Suppressor macrophage (primary cell): ENCODE measurements at regions not wholly inside any gene's neighbourhood (a gene's known extent, or its start where the extent isn't known, plus 50 kb on each side); places are given as distances from the start of the nearest gene placed in this dataset.
"Not testable (repeated sequence)": the region's sequence is repeated elsewhere in the genome, so short reads cannot be mapped to it uniquely, and the experiment has no call there.

Experiments used
- DNase-seq, 4 experiments: peaks; one replicate each; pipeline ENCODE4 v3.0.0-alpha.2; 2020 to 2022

DNA sequence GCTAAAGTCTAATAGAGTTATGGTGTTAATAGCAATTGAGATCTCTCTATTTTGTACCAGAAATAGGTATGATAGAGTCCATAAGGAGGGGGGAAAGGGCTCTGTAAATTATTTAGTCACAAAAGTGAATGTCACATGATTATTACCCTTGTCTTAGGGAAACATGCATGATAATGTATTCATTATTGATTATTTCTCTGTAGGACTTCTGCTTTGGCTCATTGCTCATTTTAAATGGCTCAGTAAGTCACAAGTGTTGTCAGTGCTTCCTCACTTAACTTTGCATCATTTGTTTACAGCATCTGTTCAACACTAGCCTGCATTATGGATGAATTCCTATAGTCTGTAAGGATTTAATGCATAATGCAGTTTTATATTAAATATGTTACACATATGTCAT, 788.8 kb upstream of the EDIL3 start:
- DNase-seq, result no peak

DNA sequence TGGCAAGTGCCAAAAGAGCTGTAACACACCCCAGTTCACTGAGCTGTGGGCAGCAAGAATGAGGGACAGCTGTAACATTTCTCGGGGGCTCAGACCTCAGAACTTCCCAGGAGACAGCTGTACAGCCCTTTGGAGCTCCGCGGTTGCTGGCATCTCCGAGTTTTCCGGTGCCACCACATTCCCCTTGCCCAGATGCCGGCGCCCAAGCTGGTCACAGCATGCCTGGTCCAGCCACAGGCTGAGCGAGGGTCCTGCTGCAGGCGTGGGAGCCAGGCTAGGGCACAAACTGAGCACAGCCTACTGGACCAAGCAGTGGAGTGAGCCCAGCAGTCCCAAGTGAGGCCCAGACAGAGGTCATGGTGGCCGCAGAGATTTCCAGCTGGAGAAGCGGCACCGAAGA, 797.7 kb upstream of the EDIL3 start:
- no peak for DNase-seq

DNA sequence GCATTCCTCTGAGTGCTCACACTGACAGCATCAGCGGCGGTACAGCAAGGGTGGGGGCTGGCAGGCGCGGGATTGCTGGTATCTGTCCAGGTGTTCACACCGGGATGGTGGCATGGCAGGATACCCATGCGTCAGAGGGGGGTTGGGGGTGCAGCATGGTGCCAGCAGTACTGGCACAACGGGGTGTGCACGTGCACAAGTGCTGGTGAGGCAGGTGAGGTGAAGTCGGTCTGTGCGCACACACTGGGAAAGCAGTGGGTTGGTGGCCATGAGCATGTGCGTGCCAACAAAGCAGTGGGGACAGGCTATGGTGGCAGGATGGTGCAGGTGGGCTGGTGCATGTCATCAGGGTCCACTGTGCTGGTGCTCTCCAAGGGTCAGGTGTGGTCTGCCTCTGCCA, 819.6 kb upstream of the EDIL3 start:
- no peak for DNase-seq

DNA sequence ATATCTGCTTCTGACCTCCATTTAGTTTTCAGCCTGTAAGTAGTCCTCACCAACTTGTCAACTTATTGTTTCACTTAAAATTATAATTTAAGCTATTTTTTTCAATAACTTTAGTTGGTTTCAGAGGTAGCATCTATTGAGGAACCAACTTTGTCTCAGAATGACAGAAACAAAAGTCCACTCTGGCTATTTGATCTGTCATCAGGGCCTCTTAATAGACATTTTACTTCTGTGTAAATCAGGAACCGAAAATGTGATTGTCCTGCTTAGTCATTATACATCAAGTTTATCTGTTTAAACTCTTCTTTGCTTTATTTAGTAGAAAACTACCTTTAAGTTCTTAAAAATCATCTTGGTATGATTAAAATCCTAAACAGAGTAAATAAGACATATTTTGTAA, 820.8 kb upstream of the EDIL3 start:
- no peak for DNase-seq

DNA sequence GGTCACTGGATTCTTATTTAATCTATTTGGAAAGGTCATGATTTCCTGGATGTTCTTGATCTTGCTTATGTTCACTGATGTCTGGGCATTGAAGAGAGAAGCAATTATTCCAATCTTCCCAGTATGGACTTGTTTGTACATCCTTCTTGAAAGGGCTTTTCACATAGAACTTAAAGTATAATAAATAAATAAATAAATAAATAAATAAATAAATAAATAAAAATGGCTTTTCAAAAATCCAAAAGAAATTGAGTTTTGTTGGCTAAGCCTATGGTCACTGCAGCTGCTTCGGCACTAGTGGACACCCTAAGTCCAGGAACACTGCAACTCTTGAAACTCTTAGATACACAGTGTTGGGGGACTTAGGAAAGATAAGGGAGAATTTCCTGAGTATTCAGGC, 840.7 kb upstream of the EDIL3 start:
- DNase-seq, result no peak

DNA sequence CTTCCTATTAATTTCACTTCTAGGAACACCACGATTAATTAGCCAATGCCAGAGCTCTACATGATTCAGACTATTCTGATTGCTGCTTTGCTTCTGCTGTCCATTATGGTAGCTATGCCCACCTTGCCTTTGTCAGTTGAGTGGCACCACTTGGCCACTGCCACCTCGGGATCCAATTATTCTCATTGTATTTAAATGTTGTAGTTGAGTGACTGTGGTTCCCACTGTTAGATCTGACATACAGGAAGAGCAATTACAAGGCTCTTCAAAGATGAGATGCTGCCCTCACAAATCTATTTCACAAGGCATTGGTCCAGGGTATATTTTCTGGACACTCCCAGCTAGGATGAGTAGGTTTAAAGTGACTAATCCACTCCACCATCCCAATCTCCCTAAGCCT, 864.5 kb upstream of the EDIL3 start:
- no peak for DNase-seq

DNA sequence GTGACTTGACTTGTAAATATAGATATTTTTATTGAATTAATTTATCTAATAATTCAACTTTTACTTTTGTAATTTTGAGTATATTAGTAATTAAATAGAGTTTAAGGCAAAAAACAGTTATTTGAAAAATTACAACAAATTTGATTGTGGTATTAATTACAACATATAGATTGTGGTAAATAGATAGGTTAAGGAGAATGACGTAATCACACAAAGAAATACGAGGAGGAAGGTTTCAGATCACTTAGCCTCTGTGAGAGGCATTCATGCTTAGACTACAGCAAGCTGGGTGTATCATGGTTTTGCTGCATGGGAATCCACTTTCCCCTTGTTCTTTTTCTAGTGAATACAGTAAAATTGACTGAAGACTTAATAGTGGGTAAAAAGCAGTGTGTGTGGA, 878.4 kb upstream of the EDIL3 start:
- no peak for DNase-seq

DNA sequence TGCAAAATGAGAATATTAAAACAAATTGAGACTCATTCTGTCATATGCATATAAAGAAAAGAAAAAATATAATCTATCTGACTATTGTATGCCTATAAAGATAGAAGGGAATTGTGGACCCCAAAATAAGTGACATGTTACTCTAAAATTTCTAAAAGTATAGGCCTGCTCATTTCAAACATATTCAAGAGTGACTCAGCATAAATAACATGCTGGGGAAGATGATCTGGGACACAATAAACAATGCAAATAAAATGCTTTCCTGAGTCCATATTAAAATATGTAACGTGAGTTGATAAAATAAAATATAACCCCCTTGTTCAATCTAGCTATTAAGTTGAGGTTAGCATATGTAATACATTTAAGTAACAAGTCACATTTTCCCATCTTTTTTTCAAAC, 882.0 kb upstream of the EDIL3 start:
- DNase-seq, result no peak

DNA sequence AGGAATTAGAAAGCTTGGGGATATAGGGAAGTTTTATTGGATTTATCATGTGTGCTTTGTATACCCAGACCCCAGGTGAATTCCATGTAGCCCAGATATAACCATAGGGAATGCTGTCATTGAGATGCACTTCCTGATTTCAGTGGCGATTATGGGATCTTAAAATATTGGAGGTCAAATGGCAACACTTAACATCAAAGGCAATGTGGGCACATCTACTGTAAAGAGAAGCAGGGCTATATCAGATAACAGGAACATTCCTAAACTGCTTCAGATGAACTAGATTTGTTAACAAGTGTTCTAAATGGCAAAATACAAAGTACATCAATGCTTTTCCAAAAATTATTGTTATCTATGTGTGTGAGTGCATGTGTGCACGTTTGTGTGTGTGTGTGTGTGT, 883.5 kb upstream of the EDIL3 start:
- no peak for DNase-seq

DNA sequence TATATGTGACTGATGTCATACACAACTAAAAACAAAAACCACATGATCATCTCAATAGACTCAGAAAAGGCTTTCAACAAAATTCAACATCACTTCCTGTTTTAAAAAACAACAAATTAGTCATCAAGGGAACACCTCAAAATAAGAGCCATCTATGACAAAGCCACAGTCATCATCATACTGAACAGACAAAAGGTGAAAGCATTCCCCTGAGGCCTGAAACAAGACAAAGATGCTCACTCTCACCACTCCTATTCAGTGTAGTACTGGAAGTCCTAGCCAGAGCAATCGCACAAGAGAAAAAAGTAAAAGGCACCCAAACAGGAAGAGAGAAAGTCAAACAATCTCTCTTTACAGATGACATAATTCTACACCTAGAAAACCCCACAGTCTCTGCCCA, 893.5 kb upstream of the EDIL3 start:
- DNase-seq, result no peak

DNA sequence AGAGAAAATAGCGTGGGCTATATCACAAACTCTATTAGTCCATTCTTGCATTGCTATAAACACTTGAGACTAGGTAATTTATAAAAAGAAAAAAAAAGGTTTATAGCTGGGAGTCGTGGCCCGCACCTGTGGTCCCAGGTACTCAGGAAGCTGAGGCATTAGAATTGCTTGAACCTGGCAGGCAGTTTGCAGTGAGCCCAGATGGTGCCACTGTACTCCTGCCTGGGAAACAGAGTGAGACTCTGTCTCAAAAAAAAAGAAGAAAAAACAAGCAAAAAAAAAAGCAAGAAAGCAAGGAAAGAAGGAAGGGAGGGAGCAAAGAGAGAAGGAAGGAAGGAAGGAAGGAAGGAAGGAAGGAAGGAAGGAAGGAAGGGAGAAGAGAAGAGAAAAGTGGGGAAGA, 904.2 kb upstream of the EDIL3 start:
- DNase-seq, result no peak

DNA sequence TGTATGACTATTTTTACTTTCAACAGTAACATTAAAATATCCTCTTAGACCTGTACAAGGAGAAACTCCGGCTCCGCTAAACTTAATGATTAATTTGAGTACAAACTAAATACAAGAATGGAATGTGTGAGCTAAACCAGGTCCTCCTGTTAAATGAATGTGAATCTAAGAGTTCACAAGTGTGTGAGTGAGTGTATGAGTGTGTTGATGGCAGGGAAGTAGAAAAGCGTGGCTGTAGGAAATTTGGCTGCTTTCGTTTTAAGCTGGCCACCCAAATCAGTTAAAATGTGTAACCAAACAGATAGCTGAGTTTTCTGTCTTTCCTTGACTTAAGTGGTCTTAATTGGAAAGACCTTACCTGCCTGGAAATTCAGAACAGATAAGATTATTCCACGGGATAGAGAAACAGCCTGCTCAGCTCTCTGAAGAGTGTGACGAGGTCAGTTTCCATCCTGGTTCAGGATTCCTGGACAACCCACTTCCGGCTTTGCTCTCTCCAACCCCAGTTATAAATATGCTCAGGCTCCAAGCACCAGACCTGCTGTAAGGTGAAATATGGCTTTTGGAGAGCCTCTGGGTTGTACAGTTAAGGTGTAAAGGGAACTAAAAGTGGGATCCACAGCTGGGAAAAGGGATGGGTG, 908.6 kb upstream of the EDIL3 start:
- no peak for DNase-seq

DNA sequence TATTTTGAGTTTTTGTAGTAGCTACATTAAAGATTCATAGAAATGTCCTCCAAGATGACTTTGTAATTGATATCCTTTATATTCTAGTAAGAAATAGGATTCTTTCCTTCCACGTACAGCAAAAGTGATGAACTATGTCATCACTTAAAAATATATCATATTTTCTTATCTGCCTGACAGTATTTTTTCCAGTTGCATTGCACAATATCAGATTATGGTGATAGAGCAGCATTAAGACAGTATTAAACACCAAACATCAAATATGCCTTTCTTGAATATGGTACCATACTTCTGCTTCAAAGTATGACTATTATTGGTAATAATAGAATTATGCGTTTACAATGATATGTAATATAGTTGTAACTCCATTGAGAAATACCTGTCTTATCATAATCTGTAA, 919.8 kb upstream of the EDIL3 start:
- DNase-seq, result no peak

DNA sequence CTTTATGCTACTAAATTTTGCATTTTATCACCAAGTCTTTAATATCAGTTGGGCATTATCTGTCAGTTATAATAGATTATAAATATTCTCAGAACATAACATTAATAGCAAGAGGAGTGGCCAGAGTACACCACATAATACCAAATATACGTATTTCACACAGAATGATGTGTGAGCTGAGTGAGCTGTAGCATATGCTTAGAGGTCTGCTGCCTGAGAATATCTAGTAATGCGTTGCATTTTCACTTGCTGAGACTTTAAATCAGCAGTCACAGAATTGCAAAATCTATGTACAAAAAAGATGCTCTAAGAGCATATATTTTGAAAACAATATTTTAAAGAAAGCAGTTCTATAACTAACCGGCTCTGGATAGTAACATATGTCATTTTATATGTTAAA, 921.1 kb upstream of the EDIL3 start:
- DNase-seq, result no peak

DNA sequence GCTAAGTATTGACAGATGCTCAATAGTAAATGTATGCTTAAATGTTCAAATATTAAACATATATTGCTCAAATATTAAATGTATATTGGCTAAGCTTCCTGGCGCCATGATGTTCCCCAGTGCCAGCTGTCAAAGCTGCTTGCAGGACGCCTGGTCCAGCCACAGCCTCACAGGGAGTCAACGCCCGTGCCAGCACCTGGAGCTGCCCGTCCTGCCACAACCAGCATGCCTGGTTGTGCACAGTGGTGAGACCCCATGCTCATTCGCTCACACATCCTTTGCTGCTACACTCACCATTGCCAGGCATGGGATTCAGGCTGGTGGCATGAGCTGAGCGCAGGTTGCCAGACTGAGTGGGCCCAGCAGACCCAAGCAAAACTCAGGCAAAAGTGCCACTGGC, 926.9 kb upstream of the EDIL3 start:
- DNase-seq, result no peak

DNA sequence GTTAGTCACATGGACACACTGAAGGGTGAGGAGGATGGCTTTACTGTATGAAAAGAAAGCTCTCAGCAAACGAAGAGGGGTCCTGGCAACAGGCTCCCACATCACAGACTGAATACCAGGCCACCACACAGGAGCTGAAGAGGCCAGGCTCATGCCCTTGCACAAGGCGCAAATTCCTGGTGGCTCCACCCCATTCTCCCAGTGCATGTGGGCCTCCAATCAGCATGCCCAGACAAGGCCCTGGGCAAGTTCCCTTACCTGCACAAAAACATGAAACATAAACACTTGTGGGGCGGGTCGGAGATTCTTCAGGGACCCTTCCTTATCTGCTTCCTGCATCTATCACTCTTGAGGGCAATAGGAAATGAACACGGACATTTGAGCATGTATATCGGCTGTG, 935.8 kb upstream of the EDIL3 start:
- no peak for DNase-seq

DNA sequence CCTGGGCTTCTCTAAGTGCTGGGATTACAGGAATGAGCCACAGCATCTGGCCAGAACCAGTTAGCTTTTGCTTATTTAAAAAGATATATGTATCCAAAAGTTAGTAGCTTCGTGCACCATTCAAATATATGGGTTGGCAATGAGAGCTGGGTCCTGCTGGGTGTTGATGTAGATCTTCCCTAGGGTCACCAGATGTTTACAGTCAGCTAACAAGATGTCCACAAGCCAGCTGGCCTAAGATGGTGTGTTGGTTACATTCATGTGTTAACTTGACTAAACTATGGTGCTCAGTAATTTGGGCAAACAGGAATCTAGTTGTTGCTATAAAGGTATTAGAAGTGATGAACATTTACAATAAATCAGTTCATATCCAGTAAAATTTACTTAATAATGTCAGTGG, 948.6 kb upstream of the EDIL3 start:
- no peak for DNase-seq

DNA sequence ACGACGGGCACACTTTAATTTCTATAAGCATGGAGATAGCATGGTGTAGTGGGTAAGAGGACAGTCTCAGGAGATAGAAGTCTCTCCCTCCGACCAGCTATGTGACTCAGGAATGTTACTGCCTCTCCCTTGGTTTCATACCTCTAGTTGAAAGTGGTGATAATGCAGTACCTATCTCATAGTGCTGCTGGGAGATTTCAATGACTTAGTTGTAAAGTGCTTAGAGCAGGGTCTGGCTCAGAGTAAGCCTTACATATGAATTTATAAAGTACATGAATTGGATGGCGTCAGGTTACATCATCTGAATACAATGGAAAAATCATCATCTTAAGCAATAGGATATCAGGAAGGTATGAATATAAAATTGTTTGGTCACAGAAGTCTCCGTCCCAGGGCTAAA, 952.8 kb upstream of the EDIL3 start:
- DNase-seq, result no peak

DNA sequence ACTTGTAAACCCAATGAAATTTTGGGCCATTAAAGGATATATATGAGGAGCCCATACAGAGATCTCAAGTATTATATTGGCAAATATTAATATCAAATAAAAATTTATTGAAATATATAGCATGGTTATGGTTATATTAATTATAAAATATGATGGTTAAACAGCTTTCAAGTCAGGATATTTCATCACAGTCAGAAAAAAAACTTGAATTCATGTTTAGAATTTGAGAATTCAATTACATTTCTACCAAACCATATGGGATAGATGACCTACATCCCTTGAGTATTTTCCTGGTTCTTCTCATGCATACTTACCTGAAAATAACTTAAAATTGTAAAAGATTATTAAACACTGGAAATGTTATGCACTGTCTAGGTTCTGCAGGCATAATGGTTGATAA, 956.1 kb upstream of the EDIL3 start:
- DNase-seq, result no peak

DNA sequence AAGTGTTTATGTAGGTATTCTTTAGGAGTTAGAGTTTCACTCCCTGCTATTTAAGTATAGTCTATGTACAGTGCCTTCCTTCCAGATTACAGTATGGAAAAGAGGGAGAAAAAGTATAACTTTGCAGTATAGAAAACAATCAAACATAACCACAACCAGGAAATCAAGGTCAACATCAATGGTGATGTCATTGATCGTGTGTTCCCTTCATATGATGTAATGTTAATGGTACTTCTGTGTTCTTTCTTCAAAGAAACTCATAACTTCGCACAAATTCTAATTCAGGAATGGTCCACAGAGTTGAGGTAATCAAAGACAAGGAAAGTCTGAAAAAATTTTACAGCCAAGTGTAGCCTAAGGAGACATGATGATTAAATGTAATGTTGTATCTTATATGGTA, 961.1 kb upstream of the EDIL3 start:
- no peak for DNase-seq

DNA sequence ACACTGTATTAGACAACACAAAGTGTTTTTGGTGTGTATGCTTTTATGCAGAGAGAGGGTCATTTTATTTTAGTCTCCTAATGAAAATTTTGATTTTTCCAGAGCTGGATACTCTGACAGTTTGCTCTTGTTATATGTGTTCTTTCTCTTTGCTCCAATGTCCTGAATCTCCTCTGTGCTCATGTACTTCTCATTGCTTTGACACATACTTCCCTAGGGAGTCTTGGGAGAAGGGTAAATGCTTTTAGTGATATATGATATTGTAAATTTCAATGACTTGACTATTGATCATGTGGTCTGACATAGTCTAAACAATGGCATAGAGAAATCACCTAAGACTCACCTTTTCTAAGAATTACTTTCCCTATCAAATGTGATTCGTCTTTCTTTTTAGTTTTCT, 972.6 kb upstream of the EDIL3 start:
- DNase-seq, result no peak

DNA sequence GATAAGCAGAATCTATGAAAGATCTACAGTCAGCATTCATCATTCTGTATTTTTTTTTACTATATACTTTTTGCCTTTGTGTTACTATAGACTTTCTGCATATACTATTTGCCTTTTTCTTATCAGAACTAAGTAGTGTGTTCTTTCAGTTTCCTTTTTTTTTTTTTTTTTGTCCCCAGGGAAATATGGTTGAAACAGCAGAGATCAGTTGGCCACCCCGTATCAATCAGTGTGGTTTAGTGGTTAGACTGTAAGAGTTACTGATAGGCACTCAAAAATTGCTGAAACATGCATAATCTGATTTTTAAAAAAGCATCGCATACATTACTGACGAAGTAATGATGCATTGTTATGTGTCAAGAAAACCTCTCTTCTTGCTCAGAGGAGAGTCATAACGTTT, 990.8 kb upstream of the EDIL3 start:
- no peak for DNase-seq

DNA sequence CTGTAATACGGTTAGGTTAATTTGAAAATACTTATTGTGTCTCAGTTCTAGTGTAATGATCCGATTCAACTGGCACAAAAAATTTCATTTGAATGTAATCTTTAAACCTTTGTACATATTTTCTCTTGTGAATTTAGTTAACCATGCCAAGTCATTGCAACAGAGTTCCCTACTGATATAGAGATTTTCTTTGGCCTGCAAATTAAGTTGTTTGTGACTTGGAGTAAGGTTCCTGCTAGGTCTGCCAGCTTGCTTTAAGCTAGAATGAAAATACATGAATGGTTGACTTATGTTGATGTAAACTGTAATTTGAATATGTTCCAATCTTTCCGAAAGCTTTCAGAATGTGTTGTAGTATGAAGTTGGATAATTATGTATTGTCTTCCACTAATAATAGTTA, 1004.1 kb upstream of the EDIL3 start:
- DNase-seq, result no peak

DNA sequence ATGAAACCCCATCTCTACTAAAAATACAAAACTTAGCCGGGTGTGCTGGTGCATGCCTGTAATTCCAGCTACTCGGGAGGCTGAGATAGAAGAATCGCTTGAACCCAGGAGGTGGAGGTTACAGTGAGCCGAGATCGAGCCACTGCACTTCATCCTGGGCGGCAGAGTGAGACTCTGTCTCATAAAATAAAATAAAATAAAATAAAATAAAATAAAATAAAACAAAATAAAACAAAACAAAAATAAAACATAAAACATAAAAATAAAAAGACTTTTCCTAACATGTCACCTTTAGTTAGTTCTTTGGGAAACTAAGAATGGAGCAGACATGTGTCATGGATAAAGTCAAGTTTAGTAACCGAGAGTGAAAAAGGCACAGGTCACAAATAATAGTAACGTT, 1007.6 kb upstream of the EDIL3 start:
- not testable (repeated sequence) for DNase-seq

DNA sequence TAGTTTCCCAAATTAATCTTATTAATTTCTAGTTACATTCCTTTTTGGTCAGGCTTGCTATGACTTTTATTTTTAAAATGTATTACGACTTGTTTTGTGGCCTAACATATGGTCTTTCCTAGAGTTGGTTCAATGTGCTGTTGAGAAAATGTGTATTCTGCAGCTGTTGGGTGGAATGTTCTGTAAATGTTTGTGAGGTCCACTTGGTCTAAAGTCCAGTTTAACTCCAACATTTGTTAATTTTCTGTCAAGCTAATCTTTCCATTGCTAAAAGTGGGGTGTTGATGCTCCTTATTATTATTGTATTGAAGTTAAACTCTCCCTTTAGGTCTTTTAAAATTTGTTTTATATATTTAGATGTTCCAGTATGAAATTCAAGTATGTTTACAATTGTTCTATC, 1010.8 kb upstream of the EDIL3 start:
- DNase-seq, result no peak

DNA sequence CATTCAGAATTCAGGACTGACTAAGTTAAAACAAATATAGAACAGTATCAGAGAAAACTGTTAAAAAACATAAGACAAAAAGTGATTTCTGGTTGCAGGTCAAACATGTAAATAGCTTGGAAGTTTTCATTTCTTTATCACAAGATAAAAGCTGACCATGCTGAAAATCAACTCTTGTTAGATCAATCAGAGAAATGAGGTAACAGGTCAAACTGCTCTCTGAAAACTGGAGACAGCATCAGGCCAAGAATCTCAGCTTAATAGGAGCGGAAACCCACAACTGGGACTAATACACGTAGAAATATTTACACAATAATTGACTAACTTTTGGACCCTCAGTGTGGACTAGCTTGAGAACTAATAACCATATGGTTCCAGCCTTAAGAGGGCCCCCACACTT, 1012.8 kb upstream of the EDIL3 start:
- DNase-seq, result no peak
